ENCODE measurements at regions not wholly inside any gene's neighbourhood (a gene's known extent, or its start where the extent isn't known, plus 50 kb on each side); places are given as distances from the start of the nearest gene placed in this dataset.
"Not testable (repeated sequence)": the region's sequence is repeated elsewhere in the genome, so short reads cannot be mapped to it uniquely, and the experiment has no call there.

DNA sequence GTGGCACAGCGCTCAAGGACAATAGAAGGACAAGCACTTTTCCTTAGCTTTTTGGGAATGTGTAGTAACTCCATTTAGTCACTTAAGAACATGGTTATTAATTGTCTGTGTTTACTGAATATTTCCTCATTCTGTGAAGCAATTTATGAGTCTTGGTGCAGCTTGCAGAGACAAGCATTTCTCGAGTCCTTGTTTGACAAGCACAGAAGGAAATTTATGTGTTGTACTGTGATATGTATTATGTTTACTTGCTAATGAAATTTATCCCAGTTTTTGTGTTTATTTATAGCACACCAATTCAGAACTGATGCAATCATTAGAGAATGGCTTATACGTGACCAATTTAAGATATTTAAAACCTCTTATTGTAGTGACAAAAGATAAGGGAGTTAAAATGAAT is 168.6 kb downstream of the PRELID2 start:
- no peaks in the 10 kb centered on the region for H3K9me3 Mint-ChIP-seq (ENCODE audit: unreplicated experiment)
- DNase-seq (ENCODE audit: low spot score) = no peak
- H3K4me3 Mint-ChIP-seq (ENCODE audit: unreplicated experiment) = no peak overlapping the region
- H3K27ac Mint-ChIP-seq (ENCODE audit: unreplicated experiment) = no peak overlapping the region
- TF ChIP-seq, protein P1, sequence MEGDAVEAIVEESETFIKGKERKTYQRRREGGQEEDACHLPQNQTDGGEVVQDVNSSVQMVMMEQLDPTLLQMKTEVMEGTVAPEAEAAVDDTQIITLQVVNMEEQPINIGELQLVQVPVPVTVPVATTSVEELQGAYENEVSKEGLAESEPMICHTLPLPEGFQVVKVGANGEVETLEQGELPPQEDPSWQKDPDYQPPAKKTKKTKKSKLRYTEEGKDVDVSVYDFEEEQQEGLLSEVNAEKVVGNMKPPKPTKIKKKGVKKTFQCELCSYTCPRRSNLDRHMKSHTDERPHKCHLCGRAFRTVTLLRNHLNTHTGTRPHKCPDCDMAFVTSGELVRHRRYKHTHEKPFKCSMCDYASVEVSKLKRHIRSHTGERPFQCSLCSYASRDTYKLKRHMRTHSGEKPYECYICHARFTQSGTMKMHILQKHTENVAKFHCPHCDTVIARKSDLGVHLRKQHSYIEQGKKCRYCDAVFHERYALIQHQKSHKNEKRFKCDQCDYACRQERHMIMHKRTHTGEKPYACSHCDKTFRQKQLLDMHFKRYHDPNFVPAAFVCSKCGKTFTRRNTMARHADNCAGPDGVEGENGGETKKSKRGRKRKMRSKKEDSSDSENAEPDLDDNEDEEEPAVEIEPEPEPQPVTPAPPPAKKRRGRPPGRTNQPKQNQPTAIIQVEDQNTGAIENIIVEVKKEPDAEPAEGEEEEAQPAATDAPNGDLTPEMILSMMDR (IDR thresholded peaks at IDR 0.05; ENCODE audit: unreplicated experiment) = no peak
- H3K27me3 Mint-ChIP-seq (ENCODE audit: unreplicated experiment) = no peaks in the 10 kb centered on the region
- H3K36me3 Mint-ChIP-seq (ENCODE audit: low read depth, unreplicated experiment) = no peaks in the 10 kb centered on the region
- H3K4me1 Mint-ChIP-seq (ENCODE audit: unreplicated experiment) = no peaks in the 10 kb centered on the region

DNA sequence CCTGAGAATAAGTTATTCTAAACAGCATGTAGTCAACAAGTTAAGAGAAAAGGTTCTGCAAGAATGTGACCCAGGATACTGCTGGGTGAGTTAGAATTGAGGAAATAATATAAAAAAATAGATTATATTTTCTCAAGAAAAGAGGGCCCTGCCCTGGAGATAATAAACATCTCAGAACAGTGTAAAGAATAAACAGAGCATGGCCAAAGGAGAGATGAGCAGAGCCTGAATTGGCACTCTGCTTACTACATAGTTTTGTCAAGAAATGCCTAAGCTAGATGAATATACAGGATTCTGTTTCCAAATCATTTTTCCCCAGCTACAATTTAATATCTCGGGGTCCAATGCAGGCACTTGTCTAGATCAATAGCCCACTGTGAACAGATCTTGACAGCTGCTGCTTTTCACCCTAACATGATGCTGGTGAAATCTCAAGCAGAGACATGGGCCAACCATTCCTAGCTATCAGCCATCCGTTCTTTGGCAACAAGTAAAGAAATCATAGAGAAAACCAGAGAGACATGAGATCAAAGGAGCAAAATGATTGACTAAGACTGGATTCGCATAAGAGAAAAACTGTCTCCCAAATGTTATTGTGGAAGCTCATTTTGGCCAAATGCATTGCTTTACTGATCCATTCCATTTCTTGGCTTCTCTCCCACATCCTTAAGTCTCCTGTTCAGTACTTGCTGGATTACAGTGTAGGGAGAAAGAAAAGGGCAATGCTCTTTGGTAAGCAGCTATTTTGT is 173.2 kb downstream of the PRELID2 start:
- Mint-ChIP-seq H3K27ac (ENCODE audit: unreplicated experiment) (no peak overlapping the region), H3K4me3 (ENCODE audit: unreplicated experiment) (no peak overlapping the region), H3K9me3 (ENCODE audit: unreplicated experiment) (no peaks in the 10 kb centered on the region), H3K36me3 (ENCODE audit: low read depth, unreplicated experiment) (no peaks in the 10 kb centered on the region), H3K4me1 (ENCODE audit: unreplicated experiment) (no peaks in the 10 kb centered on the region), H3K27me3 (ENCODE audit: unreplicated experiment) (no peaks in the 10 kb centered on the region)
- TF ChIP-seq, protein P1 (IDR thresholded peaks at IDR 0.05; ENCODE audit: unreplicated experiment) = no peak
- DNase-seq (ENCODE audit: low spot score) = no peak

DNA sequence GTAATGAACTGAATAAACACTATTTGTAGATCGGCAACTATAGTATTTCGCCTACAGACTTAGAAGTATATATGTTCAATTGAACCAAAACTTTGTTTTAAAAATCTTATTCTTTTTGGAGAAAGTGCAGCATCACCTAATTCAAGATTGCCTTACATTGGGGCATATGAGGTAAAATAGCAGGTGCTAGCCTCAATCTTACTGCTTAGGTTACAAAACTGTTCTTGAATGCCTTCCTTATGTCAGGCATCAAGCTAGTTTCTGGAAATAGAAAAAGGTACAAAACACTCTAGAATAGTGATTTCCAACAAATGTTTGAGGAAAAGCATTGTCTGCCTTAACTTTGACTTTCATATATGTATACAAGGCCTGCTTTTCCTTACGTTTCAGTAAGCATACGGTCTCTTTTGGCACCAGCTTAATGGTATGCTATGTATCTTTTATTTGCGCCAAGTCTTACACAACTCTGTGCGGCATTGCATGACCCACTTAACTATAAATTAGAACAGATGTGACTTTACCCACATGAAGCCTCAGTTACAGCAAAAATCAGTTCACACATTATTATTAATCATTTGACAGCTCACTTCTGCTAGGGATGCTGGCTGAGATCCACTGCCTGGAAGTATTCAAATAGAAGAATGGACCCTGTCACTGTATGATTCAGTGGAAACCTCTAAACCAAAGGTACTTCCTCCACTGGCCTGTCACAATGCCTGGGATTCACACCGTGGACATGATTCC is 174.1 kb downstream of the PRELID2 start:
- no peak for DNase-seq (ENCODE audit: low spot score)
- H3K27ac Mint-ChIP-seq (ENCODE audit: unreplicated experiment) = no peak overlapping the region
- H3K36me3 Mint-ChIP-seq (ENCODE audit: low read depth, unreplicated experiment) = no peaks in the 10 kb centered on the region
- H3K4me3 Mint-ChIP-seq (ENCODE audit: unreplicated experiment) = no peak overlapping the region
- no peaks in the 10 kb centered on the region for H3K27me3 Mint-ChIP-seq (ENCODE audit: unreplicated experiment)
- no peaks in the 10 kb centered on the region for H3K9me3 Mint-ChIP-seq (ENCODE audit: unreplicated experiment)
- H3K4me1 Mint-ChIP-seq (ENCODE audit: unreplicated experiment) = no peaks in the 10 kb centered on the region
- TF ChIP-seq, protein P1 (IDR thresholded peaks at IDR 0.05; ENCODE audit: unreplicated experiment) = no peak

DNA sequence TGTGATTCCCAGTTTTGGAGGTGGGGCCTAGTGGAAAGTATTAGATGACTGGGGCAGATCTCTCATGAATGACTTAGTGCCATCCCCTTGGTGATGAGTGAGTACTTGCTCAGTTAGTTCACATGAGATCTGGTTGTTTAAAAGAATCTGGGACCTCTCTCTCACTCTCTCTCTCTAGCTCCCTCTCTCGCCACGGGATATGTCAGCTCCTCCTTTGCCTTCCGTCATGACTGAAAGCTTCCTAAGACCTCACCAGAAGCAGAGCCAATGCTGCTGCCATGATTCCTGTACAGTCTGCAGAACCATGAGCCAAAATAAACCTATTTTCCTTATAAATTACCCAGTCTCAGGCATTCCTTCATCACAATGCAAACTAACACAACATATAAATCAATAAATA is 176.7 kb downstream of the PRELID2 start:
- no peak for DNase-seq (ENCODE audit: low spot score)
- H3K4me1 Mint-ChIP-seq (ENCODE audit: unreplicated experiment) = no peaks in the 10 kb centered on the region
- no peak overlapping the region for H3K4me3 Mint-ChIP-seq (ENCODE audit: unreplicated experiment)
- no peaks in the 10 kb centered on the region for H3K27me3 Mint-ChIP-seq (ENCODE audit: unreplicated experiment)
- TF ChIP-seq, protein P1 (IDR thresholded peaks at IDR 0.05; ENCODE audit: unreplicated experiment) = no peak
- H3K9me3 Mint-ChIP-seq (ENCODE audit: unreplicated experiment) = no peaks in the 10 kb centered on the region
- H3K36me3 Mint-ChIP-seq (ENCODE audit: low read depth, unreplicated experiment) = no peaks in the 10 kb centered on the region
- H3K27ac Mint-ChIP-seq (ENCODE audit: unreplicated experiment) = no peak overlapping the region

DNA sequence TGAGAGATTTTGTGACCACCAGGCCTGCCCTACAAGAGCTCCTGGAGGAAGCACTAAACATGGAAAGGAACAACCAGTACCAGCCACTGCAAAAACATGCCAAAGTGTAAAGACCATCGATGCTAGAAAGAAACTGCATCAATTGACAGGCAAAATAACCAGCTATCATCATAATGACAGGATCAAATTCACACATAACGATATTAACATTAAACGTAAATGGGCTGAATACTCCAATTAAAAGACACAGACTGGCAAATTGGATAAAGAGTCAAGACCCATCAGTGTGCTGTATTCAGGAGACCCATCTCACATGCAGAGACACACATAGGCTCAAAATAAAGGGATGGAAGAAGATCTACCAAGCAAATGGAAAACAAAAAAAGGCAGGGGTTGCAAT is 182.4 kb downstream of the PRELID2 start:
- DNase-seq (ENCODE audit: low spot score); H3K27me3 Mint-ChIP-seq (ENCODE audit: unreplicated experiment); H3K4me3 Mint-ChIP-seq (ENCODE audit: unreplicated experiment); H3K4me1 Mint-ChIP-seq (ENCODE audit: unreplicated experiment); H3K27ac Mint-ChIP-seq (ENCODE audit: unreplicated experiment); H3K9me3 Mint-ChIP-seq (ENCODE audit: unreplicated experiment); H3K36me3 Mint-ChIP-seq (ENCODE audit: low read depth, unreplicated experiment): not testable (repeated sequence)

DNA sequence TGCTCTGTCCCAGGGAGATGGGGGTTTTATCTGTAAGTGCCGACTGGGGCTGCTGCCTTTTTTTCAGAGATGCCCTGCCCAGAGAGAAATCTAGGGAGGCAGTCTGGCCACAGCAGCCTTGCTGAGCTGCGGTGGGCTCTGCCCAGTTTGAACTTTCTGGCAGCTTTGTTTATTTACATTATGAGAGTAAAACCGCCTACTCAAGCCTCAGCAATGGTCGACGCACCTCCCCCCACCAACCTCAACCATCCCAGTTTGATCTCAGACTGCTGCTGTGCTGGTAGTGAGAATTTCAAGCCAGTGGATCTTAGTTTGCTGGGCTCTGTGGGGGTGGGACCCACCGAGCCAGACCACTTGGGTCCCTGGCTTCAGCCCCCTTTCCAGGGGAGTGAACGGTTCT is 188.0 kb downstream of the PRELID2 start:
- not testable (repeated sequence) for H3K4me1 Mint-ChIP-seq (ENCODE audit: unreplicated experiment); H3K36me3 Mint-ChIP-seq (ENCODE audit: low read depth, unreplicated experiment); H3K4me3 Mint-ChIP-seq (ENCODE audit: unreplicated experiment); H3K27ac Mint-ChIP-seq (ENCODE audit: unreplicated experiment); H3K9me3 Mint-ChIP-seq (ENCODE audit: unreplicated experiment); H3K27me3 Mint-ChIP-seq (ENCODE audit: unreplicated experiment); DNase-seq (ENCODE audit: low spot score)

DNA sequence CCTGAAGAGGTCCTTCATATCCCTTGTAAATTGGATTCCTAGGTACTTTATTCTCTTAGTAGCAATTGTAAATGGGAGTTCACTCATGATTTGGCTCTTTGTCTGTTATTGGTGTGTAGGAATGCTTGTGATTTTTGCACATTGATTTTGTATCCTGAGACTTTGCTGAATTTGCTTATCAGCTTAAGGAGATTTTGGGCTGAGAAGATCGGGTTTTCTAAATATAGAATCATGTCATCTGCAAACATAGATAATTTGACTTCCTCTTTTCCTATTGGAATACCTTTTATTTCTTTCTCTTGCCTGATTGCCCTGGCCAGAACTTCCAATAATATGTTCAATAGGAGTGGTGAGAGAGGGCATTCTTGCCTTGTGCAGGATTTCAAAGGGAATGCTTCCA is 191.9 kb downstream of the PRELID2 start:
- not testable (repeated sequence) for H3K36me3 Mint-ChIP-seq (ENCODE audit: low read depth, unreplicated experiment); H3K9me3 Mint-ChIP-seq (ENCODE audit: unreplicated experiment)

More for the DNA sequence above, 191.9 kb downstream of the PRELID2 start:
- not testable (repeated sequence) for H3K4me3 Mint-ChIP-seq (ENCODE audit: unreplicated experiment); H3K27ac Mint-ChIP-seq (ENCODE audit: unreplicated experiment); DNase-seq (ENCODE audit: low spot score); H3K4me1 Mint-ChIP-seq (ENCODE audit: unreplicated experiment); H3K27me3 Mint-ChIP-seq (ENCODE audit: unreplicated experiment)
